Esophagus squamous epithelium (tissue), 4 donors: ENCODE measurements at regions not wholly inside any gene's neighbourhood (a gene's known extent, or its start where the extent isn't known, plus 50 kb on each side); places are given as distances from the start of the nearest gene placed in this dataset.

Experiments used
- POLR2A ChIP-seq, 4 donors: fragments of 450-650 bp; IDR thresholded peaks; one replicate each; pipeline ENCODE4 v1.6.1; 2017; ENCODE audit warnings: antibody characterized with exemption in 4 of 4, mild to moderate bottlenecking in 4 of 4, moderate library complexity in 3 of 4
- TF ChIP-seq, protein P1 (sequence below), 6 experiments: fragments of 450-650 bp in 4 of 6; fragments of 200-600 bp in 2 of 6; sonication (generic) in 2 of 6; IDR thresholded peaks; one replicate each; pipeline ENCODE4 v1.5.1; 2016 to 2019; ENCODE audit warnings: antibody characterized with exemption in 6 of 6, mild to moderate bottlenecking in 4 of 6, moderate library complexity in 4 of 6

- TF ChIP-seq, protein P1, sequence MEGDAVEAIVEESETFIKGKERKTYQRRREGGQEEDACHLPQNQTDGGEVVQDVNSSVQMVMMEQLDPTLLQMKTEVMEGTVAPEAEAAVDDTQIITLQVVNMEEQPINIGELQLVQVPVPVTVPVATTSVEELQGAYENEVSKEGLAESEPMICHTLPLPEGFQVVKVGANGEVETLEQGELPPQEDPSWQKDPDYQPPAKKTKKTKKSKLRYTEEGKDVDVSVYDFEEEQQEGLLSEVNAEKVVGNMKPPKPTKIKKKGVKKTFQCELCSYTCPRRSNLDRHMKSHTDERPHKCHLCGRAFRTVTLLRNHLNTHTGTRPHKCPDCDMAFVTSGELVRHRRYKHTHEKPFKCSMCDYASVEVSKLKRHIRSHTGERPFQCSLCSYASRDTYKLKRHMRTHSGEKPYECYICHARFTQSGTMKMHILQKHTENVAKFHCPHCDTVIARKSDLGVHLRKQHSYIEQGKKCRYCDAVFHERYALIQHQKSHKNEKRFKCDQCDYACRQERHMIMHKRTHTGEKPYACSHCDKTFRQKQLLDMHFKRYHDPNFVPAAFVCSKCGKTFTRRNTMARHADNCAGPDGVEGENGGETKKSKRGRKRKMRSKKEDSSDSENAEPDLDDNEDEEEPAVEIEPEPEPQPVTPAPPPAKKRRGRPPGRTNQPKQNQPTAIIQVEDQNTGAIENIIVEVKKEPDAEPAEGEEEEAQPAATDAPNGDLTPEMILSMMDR (IDR thresholded peaks at IDR 0.05) = no peak
- TF ChIP-seq POLR2A (IDR thresholded peaks at IDR 0.05) = no peak
Observed at GRCh38 chr4:57554556-57555092, 444.4 kb upstream of the IGFBP7 start.
